ENCODE measurements at regions not wholly inside any gene's neighbourhood (a gene's known extent, or its start where the extent isn't known, plus 50 kb on each side); places are given as distances from the start of the nearest gene placed in this dataset.

DNA sequence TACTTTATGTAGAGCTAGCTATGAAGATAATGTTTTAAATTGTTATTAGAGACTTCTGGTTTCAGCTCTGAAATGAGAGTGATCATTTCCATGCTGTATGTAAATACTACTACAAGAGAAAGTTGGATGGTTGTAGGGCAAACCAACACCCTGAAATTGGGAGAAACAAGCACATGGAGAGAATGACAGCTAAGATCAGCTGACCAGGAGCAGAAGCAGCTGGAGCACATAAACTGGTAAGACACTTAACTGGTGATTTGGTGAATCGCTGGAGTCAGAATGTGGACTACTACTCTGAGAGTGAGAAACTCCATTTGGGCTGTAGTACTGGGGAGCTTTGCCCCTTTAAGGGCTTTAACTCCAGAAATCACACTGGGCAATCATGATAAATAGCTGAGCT is 226.8 kb downstream of the RND3 start:
- H3K4me1 ChIP-seq (ENCODE audit: control insufficient read depth, insufficient read depth, low read length): no peaks in the 10 kb centered on the region
- H3K27ac Mint-ChIP-seq: no peak overlapping the region
- H3K27me3 ChIP-seq (ENCODE audit: control insufficient read depth, insufficient read depth, low read length): no peaks in the 10 kb centered on the region
- ATAC-seq: no peak
- intact Hi-C loops (cut with micrococcal nuclease): no loop called here
- no peak for TF ChIP-seq CTCF (IDR thresholded peaks at IDR 0.05)
- no peaks in the 10 kb centered on the region for H3K4me1 Mint-ChIP-seq
- no peaks in the 10 kb centered on the region for H3K27me3 Mint-ChIP-seq (ENCODE audit: low read depth in 2 of 2)
- H3K4me3 Mint-ChIP-seq: no peak overlapping the region
- H3K9me3 ChIP-seq (ENCODE audit: control insufficient read depth, insufficient read depth, low read length): peaks cover 6% of the 10 kb centered on the region
- 100% methylated on average over 1 of the region's 1 CpG for WGBS (ENCODE audit: insufficient coverage)
- H3K36me3 Mint-ChIP-seq: peaks cover 6% of the 10 kb centered on the region
- H3K4me3 ChIP-seq (ENCODE audit: low read length): no peak overlapping the region
- DNase-seq: no peak
- H3K9me3 Mint-ChIP-seq: peaks cover 11 to 30% of the 10 kb centered on the region in 2 donors
- H3K36me3 ChIP-seq (ENCODE audit: control insufficient read depth, insufficient read depth, low read length): no peaks in the 10 kb centered on the region
- H3K27ac ChIP-seq (ENCODE audit: low read length): no peak overlapping the region

DNA sequence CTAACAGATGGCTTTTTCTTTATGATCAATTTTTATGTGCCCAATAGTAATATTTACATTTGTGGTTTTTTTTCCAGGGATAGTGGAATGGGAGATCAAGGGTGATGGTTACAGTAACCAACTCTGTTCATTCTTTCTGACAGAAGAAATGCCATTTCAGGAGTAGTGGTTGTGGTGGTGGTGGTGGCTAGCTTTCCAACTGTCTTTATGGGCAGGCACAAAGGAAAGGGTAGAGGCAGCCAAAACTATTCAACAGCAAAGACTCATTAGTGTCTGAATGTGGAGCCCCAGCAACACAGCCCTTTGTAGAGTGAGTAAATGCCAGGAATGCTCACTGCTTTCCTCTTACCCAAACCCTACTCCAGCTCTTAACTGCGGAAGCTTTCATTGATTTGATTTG is 227.7 kb downstream of the RND3 start:
- TF ChIP-seq CTCF (IDR thresholded peaks at IDR 0.05): no peak
- intact Hi-C loops (cut with micrococcal nuclease): no loop called here
- Histone ChIP-seq H3K27ac (ENCODE audit: low read length) (no peak overlapping the region), H3K27me3 (ENCODE audit: control insufficient read depth, insufficient read depth, low read length) (no peaks in the 10 kb centered on the region), H3K4me1 (ENCODE audit: control insufficient read depth, insufficient read depth, low read length) (no peaks in the 10 kb centered on the region), H3K36me3 (ENCODE audit: control insufficient read depth, insufficient read depth, low read length) (no peaks in the 10 kb centered on the region), H3K4me3 (ENCODE audit: low read length) (no peak overlapping the region), H3K9me3 (ENCODE audit: control insufficient read depth, insufficient read depth, low read length) (peaks cover 6% of the 10 kb centered on the region)
- Mint-ChIP-seq H3K27me3 (ENCODE audit: low read depth in 2 of 2) (no peaks in the 10 kb centered on the region), H3K4me3 (no peak overlapping the region), H3K9me3 (peaks cover 11 to 30% of the 10 kb centered on the region in 2 donors), H3K4me1 (no peaks in the 10 kb centered on the region), H3K27ac (no peak overlapping the region), H3K36me3 (peaks cover 6% of the 10 kb centered on the region)
- DNase-seq (no peak), ATAC-seq (no peak)
- WGBS (ENCODE audit: insufficient coverage): no CpG with 5 or more reads among the region's 1 CpG

DNA sequence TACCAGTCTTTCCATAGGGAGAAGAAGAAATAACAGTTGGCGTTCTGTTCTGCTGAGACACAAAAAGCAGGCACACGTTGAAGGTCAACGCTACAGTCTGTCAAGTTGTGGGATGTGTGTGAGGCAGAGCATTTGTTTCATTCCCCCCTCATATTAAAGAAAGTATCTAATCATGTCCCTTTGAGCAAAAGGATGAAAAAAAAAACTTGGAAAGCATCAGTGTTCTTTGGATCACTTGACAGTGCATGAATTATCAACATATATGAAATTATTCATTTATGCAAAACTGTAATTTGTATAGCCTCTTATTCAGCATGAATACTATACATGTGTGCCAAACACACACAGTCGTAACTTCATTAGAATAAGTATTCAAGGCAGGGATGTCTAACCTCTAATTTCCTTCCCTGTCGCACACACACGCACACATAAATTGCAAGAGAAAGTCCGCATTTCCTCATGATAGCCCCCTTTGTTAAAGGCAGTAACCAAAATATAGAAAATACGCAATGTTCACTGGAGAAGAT is 228.6 kb downstream of the RND3 start:
- intact Hi-C loops (cut with micrococcal nuclease): no loop called here

More for the DNA sequence above, 228.6 kb downstream of the RND3 start:
- H3K27ac Mint-ChIP-seq: no peak overlapping the region
- H3K4me1 Mint-ChIP-seq: no peaks in the 10 kb centered on the region
- ATAC-seq (no peak), DNase-seq (no peak)
- H3K27ac ChIP-seq (ENCODE audit: low read length): no peak overlapping the region
- peaks cover 6% of the 10 kb centered on the region for H3K36me3 Mint-ChIP-seq
- no peak for TF ChIP-seq CTCF (IDR thresholded peaks at IDR 0.05)
- no peaks in the 10 kb centered on the region for H3K4me1 ChIP-seq (ENCODE audit: control insufficient read depth, insufficient read depth, low read length)
- H3K4me3 ChIP-seq (ENCODE audit: low read length): no peak overlapping the region
- H3K9me3 ChIP-seq (ENCODE audit: control insufficient read depth, insufficient read depth, low read length): peaks cover 6% of the 10 kb centered on the region
- peaks cover 8 to 28% of the 10 kb centered on the region in 2 donors for H3K9me3 Mint-ChIP-seq
- H3K27me3 Mint-ChIP-seq (ENCODE audit: low read depth in 2 of 2): no peaks in the 10 kb centered on the region
- no peak overlapping the region for H3K4me3 Mint-ChIP-seq
- WGBS (ENCODE audit: insufficient coverage): 84% methylated on average over 3 of the region's 8 CpGs
- H3K36me3 ChIP-seq (ENCODE audit: control insufficient read depth, insufficient read depth, low read length): no peaks in the 10 kb centered on the region
- H3K27me3 ChIP-seq (ENCODE audit: control insufficient read depth, insufficient read depth, low read length): no peaks in the 10 kb centered on the region
